ENCODE measurements at regions not wholly inside any gene's neighbourhood (a gene's known extent, or its start where the extent isn't known, plus 50 kb on each side); places are given as distances from the start of the nearest gene placed in this dataset.

GRCh38 chr6:104477569-104477968 lies 382.1 kb downstream of the HACE1 start:
- ATAC-seq (ENCODE audit: insufficient read depth, low FRiP score) (no peak), DNase-seq (no peak)
- Histone ChIP-seq H3K4me1 (ENCODE audit: control insufficient read depth in 5 of 5, insufficient read depth in 5 of 5, low read length in 5 of 5) (no peaks in the 10 kb centered on the region), H3K9me3 (ENCODE audit: control insufficient read depth in 4 of 4, insufficient read depth in 3 of 4, low read length in 3 of 4) (no peaks in the 10 kb centered on the region), H3K9ac (ENCODE audit: insufficient read depth in 1 of 2, low read length in 2 of 2) (no peak overlapping the region), H3K27ac (ENCODE audit: low read depth in 1 of 2, low read length in 1 of 2) (no peak overlapping the region), H3K27me3 (ENCODE audit: control insufficient read depth in 3 of 3, insufficient read depth in 3 of 3, low read length in 2 of 3) (no peaks in the 10 kb centered on the region), H3K4me3 (no peak overlapping the region), H3K36me3 (ENCODE audit: control insufficient read depth in 4 of 4, insufficient read depth in 4 of 4, low read length in 4 of 4) (no peaks in the 10 kb centered on the region)
- 79 to 87% methylated on average over 2 of the region's 2 CpGs for WGBS, 2 donors
- TF ChIP-seq, protein P1, sequence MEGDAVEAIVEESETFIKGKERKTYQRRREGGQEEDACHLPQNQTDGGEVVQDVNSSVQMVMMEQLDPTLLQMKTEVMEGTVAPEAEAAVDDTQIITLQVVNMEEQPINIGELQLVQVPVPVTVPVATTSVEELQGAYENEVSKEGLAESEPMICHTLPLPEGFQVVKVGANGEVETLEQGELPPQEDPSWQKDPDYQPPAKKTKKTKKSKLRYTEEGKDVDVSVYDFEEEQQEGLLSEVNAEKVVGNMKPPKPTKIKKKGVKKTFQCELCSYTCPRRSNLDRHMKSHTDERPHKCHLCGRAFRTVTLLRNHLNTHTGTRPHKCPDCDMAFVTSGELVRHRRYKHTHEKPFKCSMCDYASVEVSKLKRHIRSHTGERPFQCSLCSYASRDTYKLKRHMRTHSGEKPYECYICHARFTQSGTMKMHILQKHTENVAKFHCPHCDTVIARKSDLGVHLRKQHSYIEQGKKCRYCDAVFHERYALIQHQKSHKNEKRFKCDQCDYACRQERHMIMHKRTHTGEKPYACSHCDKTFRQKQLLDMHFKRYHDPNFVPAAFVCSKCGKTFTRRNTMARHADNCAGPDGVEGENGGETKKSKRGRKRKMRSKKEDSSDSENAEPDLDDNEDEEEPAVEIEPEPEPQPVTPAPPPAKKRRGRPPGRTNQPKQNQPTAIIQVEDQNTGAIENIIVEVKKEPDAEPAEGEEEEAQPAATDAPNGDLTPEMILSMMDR (IDR thresholded peaks at IDR 0.05; ENCODE audit: control extremely low read depth, extremely low read depth): no peak

DNA sequence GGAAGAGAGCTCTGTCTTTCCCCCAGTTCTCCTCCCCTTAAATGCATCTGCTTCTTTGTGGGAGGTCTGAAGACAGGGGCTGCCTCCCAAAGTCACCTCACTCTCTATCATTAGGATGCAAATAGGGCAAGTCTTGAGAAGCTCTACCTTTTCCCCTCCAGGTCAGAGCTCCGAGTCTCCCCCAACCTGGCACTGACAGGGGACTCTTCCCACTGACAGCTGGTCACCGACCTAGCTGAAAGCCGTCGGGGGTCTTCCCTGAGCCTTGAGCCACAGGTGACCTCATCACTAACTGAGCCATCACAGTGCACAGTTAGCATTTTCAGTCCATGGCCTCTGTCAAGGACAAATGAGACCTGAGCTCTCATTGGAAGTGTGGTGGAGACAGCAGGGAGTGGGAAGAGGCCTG lies 386.7 kb downstream of the HACE1 start:
- Histone ChIP-seq H3K9ac (ENCODE audit: insufficient read depth in 1 of 2, low read length in 2 of 2) (no peak overlapping the region), H3K4me3 (no peak overlapping the region), H3K4me1 (ENCODE audit: control insufficient read depth in 5 of 5, insufficient read depth in 5 of 5, low read length in 5 of 5) (peaks cover 0 to 4% (median 0%) of the 10 kb centered on the region in 5 donors), H3K27me3 (ENCODE audit: control insufficient read depth in 3 of 3, insufficient read depth in 3 of 3, low read length in 2 of 3) (no peaks in the 10 kb centered on the region), H3K27ac (ENCODE audit: low read depth in 1 of 2, low read length in 1 of 2) (no peak overlapping the region), H3K9me3 (ENCODE audit: control insufficient read depth in 4 of 4, insufficient read depth in 3 of 4, low read length in 3 of 4) (peaks cover 0 to 2% (median 0%) of the 10 kb centered on the region in 4 donors), H3K36me3 (ENCODE audit: control insufficient read depth in 4 of 4, insufficient read depth in 4 of 4, low read length in 4 of 4) (no peaks in the 10 kb centered on the region)
- WGBS, 2 donors: 57 to 58% methylated on average over 4 of the region's 4 CpGs
- ATAC-seq (ENCODE audit: insufficient read depth, low FRiP score) (no peak), DNase-seq (no peak)
- TF ChIP-seq, protein P1 (IDR thresholded peaks at IDR 0.05; ENCODE audit: control extremely low read depth, extremely low read depth): no peak

GRCh38 chr6:104472021-104472901 lies 387.5 kb downstream of the HACE1 start:
- Histone ChIP-seq H3K36me3 (ENCODE audit: control insufficient read depth in 4 of 4, insufficient read depth in 4 of 4, low read length in 4 of 4) (no peaks in the 10 kb centered on the region), H3K27ac (ENCODE audit: low read depth in 1 of 2, low read length in 1 of 2) (no peak overlapping the region), H3K9ac (ENCODE audit: insufficient read depth in 1 of 2, low read length in 2 of 2) (no peak overlapping the region), H3K4me1 (ENCODE audit: control insufficient read depth in 5 of 5, insufficient read depth in 5 of 5, low read length in 5 of 5) (peaks cover 0 to 4% (median 0%) of the 10 kb centered on the region in 5 donors), H3K27me3 (ENCODE audit: control insufficient read depth in 3 of 3, insufficient read depth in 3 of 3, low read length in 2 of 3) (no peaks in the 10 kb centered on the region), H3K9me3 (ENCODE audit: control insufficient read depth in 4 of 4, insufficient read depth in 3 of 4, low read length in 3 of 4) (peaks cover 0 to 2% (median 0%) of the 10 kb centered on the region in 4 donors), H3K4me3 (no peak overlapping the region)
- no peak for ATAC-seq (ENCODE audit: insufficient read depth, low FRiP score)
- TF ChIP-seq, protein P1 (IDR thresholded peaks at IDR 0.05; ENCODE audit: control extremely low read depth, extremely low read depth): no peak
- DNase-seq: no peak
- 69 to 71% methylated on average over 9 of the region's 9 CpGs for WGBS, 2 donors
